GM12873 (cell line): ENCODE measurements at regions not wholly inside any gene's neighbourhood (a gene's known extent, or its start where the extent isn't known, plus 50 kb on each side); places are given as distances from the start of the nearest gene placed in this dataset.

ENCODE experiments used
- TF ChIP-seq, protein P1 (sequence below): IDR thresholded peaks from 2 replicates; pipeline ENCODE4 v1.5.1; 2012; ENCODE audit warnings: low read depth, mild to moderate bottlenecking, moderate library complexity, low read length, control low read depth; ENCODE audit not compliant: insufficient read depth; ENCODE audit errors: missing control alignments

DNA sequence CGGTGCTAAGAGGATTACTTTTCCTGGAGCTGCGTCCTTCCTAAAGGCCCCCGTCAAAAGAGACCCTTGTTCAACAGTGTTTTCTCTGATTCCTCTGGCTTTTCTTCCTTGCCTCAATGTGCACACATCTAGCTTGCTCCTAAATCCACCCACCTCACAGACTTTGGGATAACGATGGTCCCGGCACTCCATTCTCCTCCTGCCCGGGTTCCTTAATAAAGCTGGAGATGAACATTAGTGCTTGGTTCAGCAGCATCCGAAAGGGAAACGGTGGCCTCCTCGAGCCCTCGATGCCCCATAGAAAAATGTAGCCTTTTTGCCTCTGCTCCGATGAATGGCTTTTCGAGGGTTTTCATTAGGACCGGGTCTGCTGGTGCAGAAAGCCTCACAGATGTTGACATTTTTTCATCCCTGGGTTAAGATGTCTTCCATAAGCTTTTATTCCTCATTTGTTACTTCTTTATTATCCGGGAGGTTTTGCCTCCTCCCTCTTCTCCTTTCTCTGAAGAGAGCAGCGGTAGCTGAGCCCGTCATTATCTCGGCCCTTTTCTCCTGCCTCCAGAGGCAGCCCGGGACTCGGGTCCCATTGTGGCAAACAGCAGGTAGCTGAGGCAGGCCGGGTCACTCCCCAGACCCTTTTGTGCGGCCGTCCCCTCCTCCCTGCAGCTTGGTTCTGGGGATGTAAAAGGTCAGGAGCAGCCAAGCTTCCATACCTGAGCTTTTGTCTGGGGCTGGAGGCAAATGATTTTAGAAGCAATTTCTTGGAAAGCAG, 64.6 kb downstream of the CPN2 start:
- TF ChIP-seq, protein P1, sequence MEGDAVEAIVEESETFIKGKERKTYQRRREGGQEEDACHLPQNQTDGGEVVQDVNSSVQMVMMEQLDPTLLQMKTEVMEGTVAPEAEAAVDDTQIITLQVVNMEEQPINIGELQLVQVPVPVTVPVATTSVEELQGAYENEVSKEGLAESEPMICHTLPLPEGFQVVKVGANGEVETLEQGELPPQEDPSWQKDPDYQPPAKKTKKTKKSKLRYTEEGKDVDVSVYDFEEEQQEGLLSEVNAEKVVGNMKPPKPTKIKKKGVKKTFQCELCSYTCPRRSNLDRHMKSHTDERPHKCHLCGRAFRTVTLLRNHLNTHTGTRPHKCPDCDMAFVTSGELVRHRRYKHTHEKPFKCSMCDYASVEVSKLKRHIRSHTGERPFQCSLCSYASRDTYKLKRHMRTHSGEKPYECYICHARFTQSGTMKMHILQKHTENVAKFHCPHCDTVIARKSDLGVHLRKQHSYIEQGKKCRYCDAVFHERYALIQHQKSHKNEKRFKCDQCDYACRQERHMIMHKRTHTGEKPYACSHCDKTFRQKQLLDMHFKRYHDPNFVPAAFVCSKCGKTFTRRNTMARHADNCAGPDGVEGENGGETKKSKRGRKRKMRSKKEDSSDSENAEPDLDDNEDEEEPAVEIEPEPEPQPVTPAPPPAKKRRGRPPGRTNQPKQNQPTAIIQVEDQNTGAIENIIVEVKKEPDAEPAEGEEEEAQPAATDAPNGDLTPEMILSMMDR: no peak

DNA sequence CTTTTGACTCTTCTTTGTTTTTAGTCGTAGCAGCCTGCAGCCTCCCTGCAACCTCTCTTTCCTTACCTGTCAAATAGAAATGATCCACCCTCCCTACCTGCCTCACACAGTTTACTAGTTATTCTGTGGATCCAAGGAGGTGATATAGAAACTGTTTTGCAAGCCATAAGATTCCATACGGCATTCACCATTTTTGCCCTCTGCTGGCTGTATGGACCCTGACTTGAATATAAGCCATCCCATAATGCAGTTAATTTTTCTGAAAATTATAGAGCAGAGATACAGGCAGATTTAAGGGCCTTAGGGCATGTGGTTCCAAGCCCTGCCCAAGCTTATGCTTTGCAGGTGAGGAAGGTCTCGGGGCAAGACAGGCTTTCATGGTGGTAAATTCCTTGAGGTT, 63.8 kb downstream of the CPN2 start:
- TF ChIP-seq, protein P1: no peak

DNA sequence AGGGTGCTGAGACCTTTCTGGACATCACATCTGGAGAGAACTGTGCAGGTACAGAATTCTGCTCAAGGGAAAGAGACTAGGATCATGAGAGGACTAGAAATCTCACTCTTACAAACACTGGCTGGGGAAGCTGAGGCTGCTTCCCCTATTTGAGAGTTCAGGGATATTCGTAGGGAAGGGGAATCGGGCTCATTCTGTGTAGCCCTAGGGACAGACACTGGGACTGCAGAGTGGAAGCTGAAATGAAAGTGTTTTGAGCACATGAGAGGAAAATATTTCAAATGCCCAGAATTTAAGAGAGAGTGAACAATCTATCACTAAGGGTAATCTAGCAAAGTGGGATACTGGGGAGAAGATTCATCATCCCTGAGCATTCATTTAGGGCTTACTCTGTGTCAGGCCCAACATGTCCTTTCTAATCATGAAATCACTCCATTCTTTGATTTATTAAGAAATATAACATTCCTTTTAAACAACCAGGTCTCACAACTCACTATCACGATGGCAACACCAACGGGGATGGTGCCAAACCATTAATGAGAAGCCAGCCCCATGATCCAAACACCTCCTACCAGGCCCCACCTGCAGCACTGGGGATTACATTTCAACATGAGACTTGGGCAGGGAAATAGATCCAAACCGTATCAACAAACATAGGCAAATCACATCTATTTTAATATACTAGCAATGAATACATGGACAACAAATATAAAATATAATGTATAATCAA, 63.0 kb downstream of the CPN2 start:
- TF ChIP-seq, protein P1: no peak
